ENCODE measurements at regions not wholly inside any gene's neighbourhood (a gene's known extent, or its start where the extent isn't known, plus 50 kb on each side); places are given as distances from the start of the nearest gene placed in this dataset.
"Not testable (repeated sequence)": the region's sequence is repeated elsewhere in the genome, so short reads cannot be mapped to it uniquely, and the experiment has no call there.

- no peak for DNase-seq
Measured at GRCh38 chr1:201639391-201639790, 100.5 kb downstream of the NAV1 start.

GRCh38 chr1:201639826-201640225, 100.9 kb downstream of the NAV1 start:
- no peak for DNase-seq

- peak; percentile 68 for DNase-seq
Measured at GRCh38 chr1:201640624-201641023, 101.7 kb downstream of the NAV1 start.

- DNase-seq: no peak
Measured at GRCh38 chr1:201641524-201642253, 102.8 kb downstream of the NAV1 start.

GRCh38 chr1:201643835-201644104, 104.8 kb downstream of the NAV1 start:
- DNase-seq: peak; percentile 48

GRCh38 chr1:201644197-201644596, 105.3 kb downstream of the NAV1 start:
- no peak for DNase-seq

- DNase-seq: not testable (repeated sequence)
Measured at GRCh38 chr1:201645000-201645399, 106.1 kb downstream of the NAV1 start.

GRCh38 chr1:201645956-201646355, 107.0 kb downstream of the NAV1 start:
- DNase-seq: peak; percentile 45

GRCh38 chr1:201646411-201647022, 107.6 kb downstream of the NAV1 start:
- no peak for DNase-seq

GRCh38 chr1:201647094-201647493, 108.2 kb downstream of the NAV1 start:
- DNase-seq: no peak

GRCh38 chr1:201647722-201648065, 108.8 kb downstream of the NAV1 start:
- no peak for DNase-seq

- DNase-seq: peak; percentile 79
Measured at GRCh38 chr1:201648066-201648906, 109.4 kb downstream of the NAV1 start.

GRCh38 chr1:201648907-201649721, 110.2 kb downstream of the NAV1 start:
- DNase-seq: no peak

GRCh38 chr1:201649761-201650622, 111.1 kb downstream of the NAV1 start:
- DNase-seq: peak; percentile 77

GRCh38 chr1:201650623-201650933, 111.7 kb downstream of the NAV1 start:
- no peak for DNase-seq

GRCh38 chr1:201652181-201652580, 113.3 kb downstream of the NAV1 start:
- no peak for DNase-seq

- DNase-seq: no peak
Measured at GRCh38 chr1:201653233-201653632, 114.3 kb downstream of the NAV1 start.

- DNase-seq: no peak
Measured at GRCh38 chr1:201653883-201654282, 115.0 kb downstream of the NAV1 start.

GRCh38 chr1:201655243-201655642, 116.3 kb downstream of the NAV1 start:
- DNase-seq: peak; percentile 86

GRCh38 chr1:201655910-201656309, 117.0 kb downstream of the NAV1 start:
- no peak for DNase-seq

GRCh38 chr1:201656311-201657032, 117.5 kb downstream of the NAV1 start:
- DNase-seq: peak; percentile 78

Measured in fibroblast of skin of scalp (primary cell).